Endodermal cell (in vitro differentiated cells): ENCODE measurements at regions not wholly inside any gene's neighbourhood (a gene's known extent, or its start where the extent isn't known, plus 50 kb on each side); places are given as distances from the start of the nearest gene placed in this dataset.

Source experiments
- DNase-seq: peaks from one replicate; pipeline ENCODE4 v3.0.0-alpha.2; 2017
- H3K27ac ChIP-seq: 2 replicates; pipeline ENCODE4 v1.5.1; 2013; ENCODE audit warnings: mild to moderate bottlenecking, low read depth, low read length, moderate library complexity
- H3K27me3 ChIP-seq: 2 replicates; pipeline ENCODE4 v1.6.1; 2013; ENCODE audit warnings: mild to moderate bottlenecking, low read length, moderate library complexity; ENCODE audit not compliant: insufficient read depth, control insufficient read depth, poor library complexity, severe bottlenecking
- H3K36me3 ChIP-seq: 2 replicates; pipeline ENCODE4 v1.7.0; 2013; ENCODE audit warnings: mild to moderate bottlenecking, low read length, moderate library complexity; ENCODE audit not compliant: control insufficient read depth, insufficient read depth
- H3K4me1 ChIP-seq: one replicate; pipeline ENCODE4 v1.7.0; 2013; ENCODE audit warnings: low read length; ENCODE audit not compliant: control insufficient read depth, insufficient read depth
- H3K4me3 ChIP-seq: 2 replicates; pipeline ENCODE4 v1.5.1; 2013; ENCODE audit warnings: mild to moderate bottlenecking, low read length, moderate library complexity
- H3K9ac ChIP-seq: 2 replicates; pipeline ENCODE4 v1.6.1; 2013; ENCODE audit warnings: mild to moderate bottlenecking, low read length, moderate library complexity; ENCODE audit not compliant: poor library complexity, severe bottlenecking; ENCODE audit errors: extremely low read depth
- H3K9me3 ChIP-seq: 2 replicates; pipeline ENCODE4 v1.6.1; 2013; ENCODE audit warnings: mild to moderate bottlenecking, low read length, moderate library complexity; ENCODE audit not compliant: control insufficient read depth
- H3K27ac Mint-ChIP-seq: 2 replicates; pipeline ENCODE4 v1.8.0; 2020; ENCODE audit warnings: mixed read lengths
- H3K27me3 Mint-ChIP-seq: 2 replicates; pipeline ENCODE4 v1.8.0; 2021; ENCODE audit warnings: mild to moderate bottlenecking, mixed read lengths; ENCODE audit not compliant: insufficient read depth
- H3K36me3 Mint-ChIP-seq: 2 replicates; pipeline ENCODE4 v1.8.0; 2020; ENCODE audit warnings: low read depth, mixed read lengths
- H3K4me1 Mint-ChIP-seq: 2 replicates; pipeline ENCODE4 v1.8.0; 2020; ENCODE audit warnings: mixed read lengths
- H3K4me3 Mint-ChIP-seq: 2 replicates; pipeline ENCODE4 v1.8.0; 2020; ENCODE audit warnings: mild to moderate bottlenecking, moderate library complexity, mixed read lengths
- H3K9me3 Mint-ChIP-seq: 2 replicates; pipeline ENCODE4 v1.8.0; 2020; ENCODE audit warnings: mild to moderate bottlenecking, mixed read lengths
- CTCF ChIP-seq: fragments of 200-600 bp; sonication (generic); conservative IDR thresholded peaks from 2 replicates; pipeline ENCODE4 v1.5.0; 2021; ENCODE audit warnings: antibody characterized with exemption, mild to moderate bottlenecking
- WGBS, 2 experiments: methylation state at CpG; one replicate each; pipeline versions ENCODE4 v1.1.5 to v1.1.7; 2013; ENCODE audit warnings: missing lambda C conversion rate in 2 of 2, mixed read lengths in 1 of 2; ENCODE audit not compliant: insufficient coverage in 1 of 2, insufficient read length in 1 of 2; 5-methylcytosine and 5-hydroxymethylcytosine counted together

GRCh38 chr1:227417756-227418480 is 99.6 kb upstream of the CDC42BPA start:
- 94% methylated on average over 2 of the region's 2 CpGs; no CpG with 5 or more reads in 1 of the 2 experiments for WGBS, 2 experiments
- H3K9ac ChIP-seq = no peak overlapping the region
- H3K4me3 Mint-ChIP-seq = no peak overlapping the region

GRCh38 chr1:227416156-227416830 is 98.0 kb upstream of the CDC42BPA start:
- Histone ChIP-seq H3K4me1 (no peaks in the 10 kb centered on the region), H3K27me3 (no peaks in the 10 kb centered on the region), H3K9me3 (no peaks in the 10 kb centered on the region), H3K4me3 (no peak overlapping the region), H3K36me3 (no peaks in the 10 kb centered on the region), H3K9ac (no peak overlapping the region), H3K27ac (no peak overlapping the region)
- no peaks in the 10 kb centered on the region for H3K36me3 Mint-ChIP-seq
- WGBS, 2 experiments = 94 to 100% methylated on average over 5 to 6 of the region's 6 CpGs
- no peaks in the 10 kb centered on the region for H3K9me3 Mint-ChIP-seq
- H3K27me3 Mint-ChIP-seq = no peaks in the 10 kb centered on the region
- no peaks in the 10 kb centered on the region for H3K4me1 Mint-ChIP-seq
- no peak overlapping the region for H3K27ac Mint-ChIP-seq
- DNase-seq = no peak
- no peak overlapping the region for H3K4me3 Mint-ChIP-seq
- TF ChIP-seq CTCF = no peak

More at GRCh38 chr1:227417756-227418480, 99.6 kb upstream of the CDC42BPA start:
- Mint-ChIP-seq H3K27ac (no peak overlapping the region), H3K36me3 (no peaks in the 10 kb centered on the region), H3K27me3 (no peaks in the 10 kb centered on the region), H3K9me3 (no peaks in the 10 kb centered on the region), H3K4me1 (no peaks in the 10 kb centered on the region)
- Histone ChIP-seq H3K9me3 (no peaks in the 10 kb centered on the region), H3K27ac (no peak overlapping the region), H3K36me3 (no peaks in the 10 kb centered on the region), H3K27me3 (no peaks in the 10 kb centered on the region), H3K4me3 (no peak overlapping the region), H3K4me1 (no peaks in the 10 kb centered on the region)
- no peak for TF ChIP-seq CTCF
- no peak for DNase-seq

- Mint-ChIP-seq H3K4me3 (no peak overlapping the region), H3K27ac (no peak overlapping the region), H3K27me3 (peaks cover 8% of the 10 kb centered on the region), H3K36me3 (no peaks in the 10 kb centered on the region), H3K4me1 (no peaks in the 10 kb centered on the region), H3K9me3 (no peaks in the 10 kb centered on the region)
- Histone ChIP-seq H3K36me3 (no peaks in the 10 kb centered on the region), H3K4me3 (no peak overlapping the region), H3K9ac (no peak overlapping the region), H3K27ac (no peak overlapping the region), H3K9me3 (no peaks in the 10 kb centered on the region), H3K27me3 (no peaks in the 10 kb centered on the region), H3K4me1 (no peaks in the 10 kb centered on the region)
- WGBS, 2 experiments = 94 to 96% methylated on average over 5 to 7 of the region's 8 CpGs
- TF ChIP-seq CTCF = no peak
- no peak for DNase-seq
Measured at GRCh38 chr1:227415115-227415790, 97.0 kb upstream of the CDC42BPA start.
